ENCODE measurements at regions not wholly inside any gene's neighbourhood (a gene's known extent, or its start where the extent isn't known, plus 50 kb on each side); places are given as distances from the start of the nearest gene placed in this dataset.
"Not testable (repeated sequence)": the region's sequence is repeated elsewhere in the genome, so short reads cannot be mapped to it uniquely, and the experiment has no call there.

DNA sequence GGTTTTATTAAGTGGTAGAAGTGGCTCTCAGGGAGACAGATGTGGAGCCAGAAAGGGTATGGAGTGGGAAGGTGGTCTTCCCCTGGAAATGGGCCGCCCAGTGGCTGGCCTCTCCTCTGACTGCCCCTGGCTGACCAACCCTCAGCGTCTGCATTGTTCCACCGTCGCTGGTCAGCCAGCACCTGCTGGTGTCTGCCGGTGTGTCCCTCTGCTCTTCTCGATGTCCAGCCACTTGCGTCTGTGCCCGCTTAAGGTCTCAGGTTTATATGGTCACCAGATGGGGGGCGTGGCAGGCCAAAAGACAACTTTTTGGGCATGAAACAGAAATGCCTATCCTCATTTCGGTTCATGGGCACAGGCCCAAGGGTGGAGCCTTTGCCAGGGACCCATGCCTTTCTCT is 1221.5 kb downstream of the JRKL start:
- no peak for DNase-seq

DNA sequence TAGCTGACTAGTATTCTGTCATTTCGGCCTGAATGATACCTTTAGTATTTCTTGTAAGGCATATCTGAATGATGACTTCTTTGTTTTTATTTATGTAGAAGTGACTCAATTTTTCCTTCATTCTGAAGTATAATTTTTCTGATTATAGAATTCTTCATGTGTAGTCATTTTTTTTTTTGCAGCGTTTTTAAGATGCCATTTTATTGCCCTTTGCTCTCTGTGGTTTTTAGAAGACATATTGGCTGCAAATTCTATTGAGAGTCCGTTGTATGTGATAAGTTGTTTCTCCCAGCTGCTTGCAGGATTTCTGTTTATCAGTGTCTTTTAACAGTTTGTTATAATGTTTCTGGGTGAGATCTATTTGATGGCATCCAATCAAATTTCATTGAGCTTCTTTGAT is 1224.8 kb downstream of the JRKL start:
- no peak for DNase-seq

DNA sequence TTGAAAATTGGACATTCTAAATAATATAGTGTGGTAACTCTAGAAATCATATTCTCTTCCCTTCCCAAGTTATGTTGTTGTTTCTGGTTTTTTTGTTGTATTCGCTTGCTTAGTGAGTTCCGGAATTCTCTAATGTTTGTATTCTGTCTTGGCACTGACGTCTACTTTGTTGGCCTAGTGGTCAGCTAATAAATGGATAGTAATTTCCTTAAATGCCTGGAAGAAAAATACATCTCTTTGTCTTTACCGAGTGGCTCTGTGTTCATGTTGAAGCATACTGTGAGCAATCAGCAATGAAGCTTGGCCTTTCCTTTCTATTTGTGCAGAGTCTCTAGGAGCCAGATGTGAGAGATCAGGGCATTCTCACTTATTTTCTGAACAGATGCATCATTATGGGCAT is 1225.7 kb downstream of the JRKL start:
- no peak for DNase-seq

DNA sequence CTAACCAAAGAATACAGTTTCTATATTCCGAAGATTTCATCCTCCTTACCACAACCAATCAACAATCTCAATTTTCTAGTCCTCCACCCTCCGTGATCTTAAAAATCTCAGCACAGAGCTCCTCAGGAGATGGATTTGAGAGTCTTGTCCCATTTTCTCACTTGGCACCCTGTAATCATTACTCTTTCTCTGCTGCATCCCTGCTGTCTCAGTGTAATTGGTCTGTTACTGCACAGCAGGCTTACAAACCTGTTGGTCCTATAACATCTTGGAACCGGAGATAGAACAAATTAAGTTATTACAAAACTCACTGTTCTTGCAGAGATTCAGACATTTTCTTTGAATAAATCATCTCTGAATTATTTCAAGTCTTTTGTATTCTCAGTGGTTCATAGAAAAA is 1227.2 kb downstream of the JRKL start:
- no peak for DNase-seq

DNA sequence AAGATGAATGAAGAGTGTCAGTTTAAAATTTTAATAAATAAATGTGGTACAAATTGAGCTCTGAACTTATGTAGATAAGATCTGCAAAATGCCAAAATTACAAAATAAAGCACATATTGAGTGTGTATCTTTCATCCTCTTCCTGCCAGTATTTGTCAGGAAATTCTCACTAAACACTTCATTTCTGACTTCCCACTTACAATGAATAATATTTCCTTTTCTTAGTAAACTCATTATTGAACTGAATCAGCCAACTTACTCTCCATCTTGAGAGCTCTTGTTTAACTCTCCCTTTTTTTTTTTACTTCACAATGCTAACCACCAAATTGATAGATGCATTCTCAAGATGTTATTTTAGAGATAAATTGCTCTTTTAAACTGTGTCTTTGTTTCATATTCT is 1230.2 kb downstream of the JRKL start:
- no peak for DNase-seq

DNA sequence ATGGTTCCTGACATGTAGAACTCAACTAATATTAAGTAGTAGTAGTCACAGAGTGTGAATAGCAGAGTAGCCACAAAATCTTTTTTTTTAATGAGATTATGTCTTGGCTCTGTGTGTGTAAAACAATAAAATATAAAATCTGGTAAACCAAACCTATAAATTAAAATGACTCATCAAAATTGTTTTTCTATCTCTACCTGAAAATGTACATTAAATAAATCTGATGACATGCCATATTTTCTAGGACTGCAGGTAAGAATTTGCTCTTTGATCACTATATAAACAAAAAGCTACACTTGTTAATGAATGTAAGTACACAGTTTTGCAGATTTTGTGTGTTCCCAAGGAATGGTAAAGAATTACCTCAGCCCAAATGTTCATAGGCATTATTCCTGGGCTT is 1231.5 kb downstream of the JRKL start:
- no peak for DNase-seq

DNA sequence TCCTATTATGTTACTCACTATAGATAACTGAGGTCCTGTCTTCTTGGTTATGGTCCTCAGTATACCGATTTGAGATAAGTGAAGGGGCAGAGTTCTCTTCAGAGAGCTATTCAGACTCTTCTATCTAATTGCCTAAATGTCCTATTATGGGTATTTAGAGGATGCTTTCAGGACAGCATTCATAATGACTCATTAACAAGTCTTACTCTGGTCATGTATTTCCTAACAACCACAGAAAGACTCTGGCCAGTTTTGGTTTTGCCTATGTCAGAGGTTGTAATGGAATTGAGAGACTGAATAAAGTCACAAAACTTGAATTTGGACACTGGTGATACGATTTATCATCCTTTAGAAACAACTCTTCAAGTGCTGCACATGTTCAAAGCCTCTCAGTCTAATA is 1233.0 kb downstream of the JRKL start:
- DNase-seq = no peak

DNA sequence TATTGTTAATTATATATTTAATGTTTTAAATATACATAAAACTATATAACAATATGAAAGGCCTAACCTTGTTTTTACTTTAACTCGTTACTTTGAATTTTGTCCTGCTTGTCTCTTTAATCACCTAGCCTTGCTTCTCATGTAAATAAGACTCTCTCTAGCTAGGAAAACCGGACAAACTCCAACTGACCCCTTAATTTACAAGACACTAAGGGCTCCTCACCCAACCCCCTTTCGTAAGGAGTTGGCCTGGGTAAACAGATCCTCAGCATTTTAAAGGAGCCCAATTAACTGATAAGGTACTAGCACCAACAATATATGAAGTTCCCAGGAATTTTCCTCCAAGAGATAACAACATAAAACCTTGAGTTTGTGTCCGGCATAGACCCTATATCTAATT is 1246.9 kb downstream of the JRKL start:
- DNase-seq = not testable (repeated sequence)

DNA sequence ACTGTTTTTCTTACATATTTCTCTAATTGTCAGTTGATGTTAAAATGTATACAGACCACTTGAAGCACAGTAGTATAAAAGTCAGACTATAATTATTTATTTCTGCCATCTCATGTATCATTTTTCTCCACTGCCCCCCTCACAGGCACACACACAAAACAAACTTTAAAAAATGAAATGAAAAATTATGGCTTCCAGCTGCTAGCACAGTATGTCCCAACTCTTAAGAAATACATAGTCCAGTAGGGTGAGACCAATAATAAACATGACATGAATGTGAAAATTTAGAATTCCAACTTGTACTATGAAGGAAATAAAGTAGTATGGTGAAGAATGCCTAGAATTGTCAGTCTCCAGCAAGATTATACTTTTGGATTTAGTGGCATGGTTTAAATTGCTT is 1247.9 kb downstream of the JRKL start:
- no peak for DNase-seq

DNA sequence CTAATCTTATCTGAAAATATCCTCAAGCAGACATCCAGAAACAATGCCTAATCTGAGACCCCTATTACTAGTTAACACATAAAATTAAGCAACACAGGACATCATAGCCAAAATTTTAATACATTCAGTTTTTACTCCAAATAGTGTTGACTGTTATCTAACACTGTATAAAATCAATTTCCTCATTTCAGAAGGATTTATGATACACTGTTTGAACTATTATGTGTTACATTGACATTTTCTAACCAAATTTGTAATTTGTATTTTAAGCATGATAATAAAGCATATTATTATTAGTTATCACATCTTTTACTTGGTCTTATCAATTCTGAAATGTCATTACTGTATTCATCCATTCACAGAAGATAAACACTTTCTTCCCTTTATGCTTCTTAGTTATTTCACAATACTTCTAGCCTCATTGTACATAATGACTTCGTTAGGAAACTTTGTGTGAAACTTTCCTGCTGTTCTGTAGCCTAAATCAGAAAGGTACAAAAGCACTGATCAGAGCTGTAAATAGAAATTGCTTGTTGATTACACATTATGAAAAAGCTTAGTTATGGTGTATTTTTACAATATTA is 1248.9 kb downstream of the JRKL start:
- DNase-seq = no peak

DNA sequence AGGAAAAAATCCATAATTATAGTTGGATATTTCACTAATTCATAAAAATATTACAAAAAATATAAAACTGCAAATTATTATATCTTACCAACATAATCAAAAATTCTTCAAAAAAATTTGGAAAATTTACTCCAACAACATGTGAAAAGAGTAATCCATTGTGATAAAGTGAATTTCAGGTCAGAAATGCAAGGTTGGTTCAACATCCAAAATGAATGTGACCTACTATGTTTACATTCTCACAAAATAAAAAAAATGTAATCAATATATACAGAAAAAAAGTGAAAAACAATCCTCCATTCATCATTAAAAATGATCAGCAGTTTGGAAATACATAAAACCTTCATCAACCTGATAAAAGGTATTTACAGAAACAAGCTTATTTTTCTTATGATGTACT is 1252.2 kb downstream of the JRKL start:
- DNase-seq = no peak

DNA sequence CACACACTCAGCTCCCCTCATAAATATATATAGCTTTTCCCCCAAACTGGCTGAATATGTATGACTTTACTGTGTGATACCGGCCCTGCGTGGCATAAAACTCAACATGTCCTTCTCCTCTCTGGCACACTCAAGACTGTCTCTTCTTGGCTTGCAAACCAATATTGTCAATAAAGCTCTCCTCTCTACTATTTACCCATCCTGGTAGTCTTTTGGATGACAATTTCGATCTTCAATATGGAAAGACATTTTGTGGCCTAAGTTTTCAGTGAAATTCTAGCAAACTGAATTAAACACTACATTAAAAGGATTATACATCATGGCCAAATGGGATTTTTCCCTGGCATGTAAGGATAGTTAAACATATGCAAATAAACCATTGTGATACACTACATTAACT is 1255.9 kb downstream of the JRKL start:
- DNase-seq = no peak

DNA sequence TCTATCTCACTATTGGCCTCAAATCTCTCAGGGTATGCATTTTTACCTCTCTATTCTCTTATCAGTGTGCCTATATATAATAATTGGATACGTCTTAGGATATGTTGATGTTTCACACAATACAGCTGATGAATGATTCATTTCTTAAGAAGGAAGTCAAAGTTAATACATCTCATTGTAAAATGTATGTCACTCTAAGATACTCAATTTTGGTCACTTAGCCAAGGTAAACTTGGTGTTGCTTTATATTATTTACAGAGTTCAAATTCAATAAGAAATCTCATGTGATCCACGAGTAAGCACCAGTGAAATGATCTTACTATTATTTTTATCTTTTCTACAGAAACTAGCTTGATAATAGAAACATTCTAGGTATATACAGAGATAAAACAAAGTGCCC is 1266.5 kb downstream of the JRKL start:
- no peak for DNase-seq

DNA sequence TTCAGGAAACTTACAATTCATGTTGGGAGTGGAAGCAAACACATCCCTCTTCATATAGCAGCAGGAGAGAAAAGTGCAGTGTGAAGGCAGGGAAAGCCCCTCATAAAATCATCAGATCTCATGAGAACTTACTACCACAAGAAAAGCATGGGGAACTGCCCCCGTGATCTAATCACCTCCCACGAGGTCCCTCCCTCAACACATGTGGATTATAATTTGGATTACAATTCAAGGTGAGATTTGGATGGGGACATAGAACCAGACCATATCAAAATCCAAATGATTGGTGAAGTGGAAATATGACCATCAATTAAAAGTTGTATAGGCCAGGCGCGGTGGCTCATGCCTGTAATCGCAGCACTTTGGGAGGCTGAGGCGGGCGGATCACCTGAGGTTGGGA is 1268.0 kb downstream of the JRKL start:
- DNase-seq = no peak

DNA sequence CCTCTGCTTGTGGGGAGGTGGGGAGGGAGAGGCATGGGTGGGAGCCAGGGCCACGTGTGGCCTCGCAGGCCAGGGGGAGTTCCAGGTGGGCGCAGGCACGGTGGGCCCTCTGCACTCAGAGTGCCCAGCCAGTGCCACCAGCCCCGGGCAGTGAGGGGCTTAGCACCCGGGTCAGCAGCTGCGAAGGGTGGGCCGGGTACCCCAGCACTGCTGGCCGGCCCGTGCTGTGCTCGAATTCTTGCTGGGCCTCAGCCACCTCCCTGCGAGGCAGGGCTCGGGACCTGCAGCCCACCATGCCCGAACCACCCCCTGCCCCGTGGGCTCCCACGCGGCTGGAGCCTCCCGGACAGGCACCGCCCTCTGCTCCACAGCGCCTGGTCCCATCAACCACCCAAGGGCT is 1277.2 kb downstream of the JRKL start:
- no peak for DNase-seq

DNA sequence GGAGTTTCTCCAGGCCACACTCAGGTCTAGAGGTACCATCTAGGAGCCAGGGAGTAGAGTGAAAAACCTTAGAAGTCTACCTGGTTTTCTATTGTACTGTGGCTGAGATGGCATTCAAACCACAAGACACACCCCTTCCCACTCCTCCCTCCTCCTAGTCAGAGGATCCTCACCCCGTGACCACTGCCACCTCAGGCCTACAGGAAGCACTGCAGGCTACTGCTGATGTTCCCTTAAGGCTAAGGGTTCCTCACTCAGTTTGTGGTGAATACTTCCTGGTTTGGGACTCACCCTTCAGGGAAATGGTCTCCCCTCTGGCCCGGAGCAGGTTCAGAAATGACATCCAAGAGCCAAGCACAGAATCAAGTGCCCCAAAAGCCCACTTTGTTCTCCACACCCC is 1293.9 kb downstream of the JRKL start:
- no peak for DNase-seq

DNA sequence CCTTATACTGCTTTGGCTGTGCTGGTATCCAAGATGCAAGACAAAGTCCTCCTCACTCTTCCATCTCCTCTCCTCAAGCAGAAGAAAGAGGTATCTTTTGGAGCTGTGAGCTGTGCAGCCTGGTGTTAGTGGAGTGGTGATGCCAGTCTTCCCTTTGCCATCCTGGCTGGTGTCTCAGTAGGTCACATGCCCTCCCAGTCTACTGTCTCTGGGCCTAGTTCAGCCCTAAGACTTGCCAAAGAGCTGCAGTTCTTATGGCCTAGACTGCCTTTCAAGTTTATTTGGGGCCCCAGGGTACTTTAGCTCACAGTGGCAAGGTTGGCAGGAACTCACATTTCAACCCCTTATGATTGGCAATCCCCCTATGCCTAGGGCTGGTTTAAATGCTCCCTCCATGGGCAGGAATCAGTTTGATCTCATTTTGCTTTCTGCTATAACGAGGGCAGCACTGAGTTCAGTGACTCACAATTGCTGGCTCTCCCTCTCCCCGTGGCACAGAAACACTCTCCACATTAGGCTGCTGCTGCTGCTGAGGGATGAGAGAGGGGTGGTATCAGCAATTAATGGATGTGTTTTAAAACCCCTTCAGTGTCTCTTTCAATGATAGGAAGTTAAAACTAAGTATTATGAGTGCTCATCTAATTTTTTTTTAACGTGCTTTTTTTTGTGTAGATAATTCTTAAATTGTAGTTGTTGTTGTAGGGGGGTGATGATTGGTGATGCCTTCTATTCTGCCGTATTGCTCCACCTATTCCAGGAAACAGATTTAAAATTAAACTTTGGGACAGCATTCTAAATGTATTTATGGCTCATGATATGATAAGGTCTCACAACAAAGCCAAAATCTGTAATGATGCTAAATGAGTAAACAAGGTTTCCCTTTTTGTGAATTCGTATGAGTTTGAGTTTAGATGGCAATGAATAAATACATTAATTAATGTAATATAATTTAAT is 1295.0 kb downstream of the JRKL start:
- no peak for DNase-seq

DNA sequence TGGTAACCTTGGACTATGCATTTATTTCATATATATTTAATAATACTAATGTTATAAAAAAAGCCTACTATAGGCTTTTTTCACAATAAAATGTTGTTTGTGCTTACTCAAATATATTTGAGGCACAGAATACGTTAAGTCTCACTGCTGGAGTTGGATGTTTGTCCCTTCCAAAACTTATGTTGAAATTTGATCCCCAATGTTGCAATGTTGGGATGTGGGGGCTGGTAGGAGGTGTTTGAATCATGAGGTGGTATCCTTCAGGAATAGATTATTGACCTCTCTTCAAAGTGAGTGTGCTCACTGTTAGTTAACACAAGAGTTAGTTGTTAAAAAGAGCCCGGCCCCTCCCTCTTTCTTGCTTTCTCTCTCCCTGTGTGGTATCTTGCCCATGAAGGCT is 1295.9 kb downstream of the JRKL start:
- DNase-seq = no peak

DNA sequence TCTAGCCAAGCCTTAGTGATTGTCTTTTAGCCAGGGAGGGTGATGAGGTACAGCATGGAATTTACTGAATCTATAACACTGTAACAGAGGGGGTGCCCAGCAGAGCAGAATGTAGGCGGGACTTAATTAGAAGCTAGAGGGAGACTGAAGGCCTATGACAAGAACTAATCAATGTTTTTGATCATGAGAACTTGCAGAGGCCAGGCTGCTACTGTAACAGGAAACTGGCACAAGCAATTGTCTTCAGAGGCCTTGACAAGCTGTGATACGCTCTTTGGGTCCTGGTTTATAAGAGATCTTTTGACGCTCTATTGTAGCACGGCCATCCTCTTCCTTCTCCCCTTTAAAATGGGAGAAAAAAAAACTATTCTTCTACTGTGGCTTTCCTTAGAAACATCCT is 1297.3 kb downstream of the JRKL start:
- no peak for DNase-seq

DNA sequence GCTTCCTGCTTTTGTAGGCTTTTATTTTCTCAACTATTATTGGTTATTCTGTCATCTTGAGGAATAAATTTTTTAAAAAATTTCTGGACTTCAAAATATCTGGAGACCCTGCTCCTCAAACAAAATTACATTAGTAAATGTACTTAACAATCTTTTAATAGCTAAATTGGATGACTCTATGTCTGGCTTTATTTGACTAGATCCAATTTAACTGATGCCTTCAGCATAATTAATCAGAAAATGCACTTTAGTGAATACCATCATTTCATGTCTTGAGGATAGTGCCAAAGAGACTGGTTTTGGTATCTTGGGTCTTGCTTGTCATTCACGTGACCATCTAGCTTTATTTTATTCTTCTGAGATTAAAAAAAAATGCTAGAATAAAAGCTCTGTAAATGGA is 1301.2 kb downstream of the JRKL start:
- DNase-seq = no peak

DNA sequence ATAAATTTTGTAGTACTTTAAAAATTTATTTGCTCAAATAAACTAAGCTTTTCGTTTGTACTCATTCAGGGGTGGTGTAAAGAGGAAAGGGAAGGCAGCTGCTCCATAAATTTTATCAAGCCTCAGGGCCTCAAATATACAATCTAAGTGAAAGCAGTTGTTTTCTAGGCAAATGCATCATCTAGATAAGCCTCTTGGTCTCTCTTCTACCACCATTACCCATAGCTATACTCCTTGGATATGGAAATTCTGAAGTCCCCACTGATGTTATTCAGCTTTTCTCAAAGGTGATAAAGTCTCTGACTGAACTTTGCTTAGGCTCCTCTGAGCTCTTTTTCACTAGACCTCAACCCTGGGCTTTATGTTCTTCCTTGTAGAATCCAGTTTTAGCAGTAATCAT is 1313.1 kb downstream of the JRKL start:
- DNase-seq = no peak

DNA sequence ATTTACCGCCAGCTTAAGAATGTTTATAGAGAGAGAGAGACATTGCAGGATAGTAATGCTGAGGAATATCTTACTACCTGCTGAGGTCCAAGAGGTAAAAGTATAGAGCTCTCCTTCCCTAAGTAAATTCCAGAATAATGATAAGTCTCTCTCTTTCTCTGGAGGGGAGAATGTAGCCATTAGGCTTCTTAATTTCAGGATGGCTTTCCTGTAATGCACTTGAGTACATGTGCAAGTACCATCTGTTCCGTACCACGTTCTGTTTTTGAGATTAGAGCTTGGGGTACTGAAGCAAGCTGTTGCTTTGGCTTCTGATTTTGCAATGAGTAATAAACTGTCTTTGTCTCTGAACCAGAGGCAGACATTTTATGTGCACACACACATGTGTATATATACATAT is 1314.0 kb downstream of the JRKL start:
- no peak for DNase-seq

DNA sequence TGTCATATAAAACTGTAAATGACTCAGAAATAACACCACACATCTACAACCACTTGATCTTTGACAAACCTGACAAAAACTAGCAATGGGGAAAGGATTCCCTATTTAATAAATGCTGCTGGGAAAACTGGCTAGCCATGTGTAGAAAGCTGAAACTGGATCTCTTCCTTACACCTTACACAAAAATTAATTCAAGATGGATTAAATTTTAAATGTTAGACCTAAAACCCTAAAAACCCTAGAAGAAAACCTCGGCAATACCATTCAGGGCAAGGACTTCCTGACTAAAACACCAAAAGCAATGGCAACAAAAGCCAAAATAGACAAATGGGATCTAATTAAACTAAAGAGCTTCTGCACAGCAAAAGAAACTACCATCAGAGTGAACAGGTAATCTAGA is 1315.3 kb upstream of the CNTN5 start:
- not testable (repeated sequence) for DNase-seq

DNA sequence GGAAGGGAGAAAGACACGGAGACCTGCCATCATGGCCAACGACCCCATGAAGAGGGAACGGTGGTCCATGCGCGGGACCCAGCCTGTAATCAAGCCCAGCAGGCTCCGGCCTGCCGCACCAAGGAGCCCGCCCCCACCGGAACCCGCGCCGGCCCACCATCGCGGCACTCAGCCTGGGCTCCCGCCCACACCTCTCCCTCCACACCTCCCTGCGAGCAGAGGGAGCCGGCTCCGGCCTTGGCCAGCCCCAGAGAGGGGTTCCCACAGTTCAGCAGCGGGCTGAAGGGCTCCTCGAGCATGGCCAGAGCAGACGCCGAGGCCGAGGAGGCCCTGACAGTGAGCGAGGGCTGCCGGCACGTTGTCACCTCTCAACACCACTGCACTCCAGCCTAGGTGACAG is 1302.8 kb upstream of the CNTN5 start:
- DNase-seq = no peak

DNA sequence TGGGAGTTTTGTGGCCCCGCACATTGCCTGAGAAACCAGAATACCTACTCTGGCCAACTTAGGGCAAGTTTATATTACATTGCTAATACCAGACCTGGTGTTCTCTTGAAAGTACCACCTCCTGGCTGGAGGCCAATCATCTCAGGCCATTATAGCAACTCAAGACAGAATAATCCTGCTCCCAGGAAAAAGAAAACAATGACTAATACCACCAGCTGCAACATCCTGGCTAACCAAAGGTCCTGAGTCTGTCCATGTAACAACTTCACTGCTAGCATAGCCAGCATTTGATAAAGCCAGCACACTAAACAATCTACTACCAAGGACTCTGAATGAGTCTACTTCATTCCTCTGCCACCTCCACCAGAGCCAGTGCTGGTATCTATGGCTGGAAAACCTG is 1298.7 kb upstream of the CNTN5 start:
- no peak for DNase-seq

Measured in CD4-positive, alpha-beta T cell treated with Interleukin-4 for 4 hours (primary cell).